ENCODE measurements at regions not wholly inside any gene's neighbourhood (a gene's known extent, or its start where the extent isn't known, plus 50 kb on each side); places are given as distances from the start of the nearest gene placed in this dataset.

DNA sequence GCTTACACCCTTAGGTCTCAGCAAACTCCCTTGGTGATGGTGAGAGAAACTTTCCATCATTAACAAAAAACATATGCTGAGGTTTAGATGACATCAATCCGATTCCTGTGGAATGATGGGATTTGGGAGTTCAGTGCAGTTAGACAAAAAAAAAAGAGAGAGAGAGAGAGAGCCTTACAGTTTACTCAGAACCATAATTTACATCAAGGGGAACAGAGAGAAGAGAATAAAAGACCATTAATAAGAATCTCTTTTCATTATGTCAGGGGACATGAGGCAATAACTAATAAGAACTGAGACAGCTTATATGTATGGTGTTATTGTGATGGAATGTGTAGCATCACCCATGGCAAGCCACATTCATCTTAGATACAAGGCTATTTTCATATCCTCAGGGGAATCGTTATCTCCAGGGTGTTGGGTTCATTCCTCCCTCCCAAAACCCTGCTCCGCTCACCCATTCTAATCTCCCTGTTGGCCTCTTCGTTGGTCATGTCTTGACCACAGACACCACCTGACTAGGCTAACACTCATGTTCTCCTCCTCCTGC lies 175.7 kb upstream of the MXRA5 start:
- no peaks in the 10 kb centered on the region for H3K36me3 ChIP-seq (ENCODE audit: control insufficient read depth in 4 of 4, insufficient read depth in 3 of 4, low read depth in 1 of 4, low read length in 3 of 4)
- no peaks in the 10 kb centered on the region for H3K4me1 ChIP-seq (ENCODE audit: control insufficient read depth in 4 of 4, insufficient read depth in 4 of 4, low read length in 3 of 4)
- H3K27me3 ChIP-seq (ENCODE audit: control insufficient read depth in 4 of 4, insufficient read depth in 4 of 4, low read length in 3 of 4) = no peaks in the 10 kb centered on the region
- no peak overlapping the region for H3K4me3 ChIP-seq (ENCODE audit: low read depth in 1 of 3, low read length in 3 of 3)
- H3K9ac ChIP-seq (ENCODE audit: low read depth in 1 of 2, low read length in 2 of 2) = no peak overlapping the region
- no peak for DNase-seq (ENCODE audit: low spot score)
- 66% methylated on average over 4 of the region's 4 CpGs for WGBS
- no peak overlapping the region for H3K27ac ChIP-seq (ENCODE audit: low read depth in 1 of 2, low read length in 2 of 2)
- TF ChIP-seq JUND (IDR thresholded peaks at IDR 0.05) = no peak
- no peak for TF ChIP-seq NR2F2 (IDR thresholded peaks at IDR 0.05)
- no peak for TF ChIP-seq RAD21 (IDR thresholded peaks at IDR 0.05)
- no peak for TF ChIP-seq EGR1 (IDR thresholded peaks at IDR 0.05; ENCODE audit: low read depth in 2 of 2)
- no peak for TF ChIP-seq FOXA1 (IDR thresholded peaks at IDR 0.05)
- TF ChIP-seq, protein P1, sequence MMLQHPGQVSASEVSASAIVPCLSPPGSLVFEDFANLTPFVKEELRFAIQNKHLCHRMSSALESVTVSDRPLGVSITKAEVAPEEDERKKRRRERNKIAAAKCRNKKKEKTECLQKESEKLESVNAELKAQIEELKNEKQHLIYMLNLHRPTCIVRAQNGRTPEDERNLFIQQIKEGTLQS (IDR thresholded peaks at IDR 0.05) = no peak
- TF ChIP-seq YY1 (IDR thresholded peaks at IDR 0.05) = no peak
- TF ChIP-seq, protein P2, sequence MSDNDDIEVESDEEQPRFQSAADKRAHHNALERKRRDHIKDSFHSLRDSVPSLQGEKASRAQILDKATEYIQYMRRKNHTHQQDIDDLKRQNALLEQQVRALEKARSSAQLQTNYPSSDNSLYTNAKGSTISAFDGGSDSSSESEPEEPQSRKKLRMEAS (IDR thresholded peaks at IDR 0.05) = no peak
- H3K9me3 ChIP-seq (ENCODE audit: control insufficient read depth in 4 of 4, low read length in 3 of 4) = peaks cover 0 to under 1% (median 0%) of the 10 kb centered on the region in 4 donors

DNA sequence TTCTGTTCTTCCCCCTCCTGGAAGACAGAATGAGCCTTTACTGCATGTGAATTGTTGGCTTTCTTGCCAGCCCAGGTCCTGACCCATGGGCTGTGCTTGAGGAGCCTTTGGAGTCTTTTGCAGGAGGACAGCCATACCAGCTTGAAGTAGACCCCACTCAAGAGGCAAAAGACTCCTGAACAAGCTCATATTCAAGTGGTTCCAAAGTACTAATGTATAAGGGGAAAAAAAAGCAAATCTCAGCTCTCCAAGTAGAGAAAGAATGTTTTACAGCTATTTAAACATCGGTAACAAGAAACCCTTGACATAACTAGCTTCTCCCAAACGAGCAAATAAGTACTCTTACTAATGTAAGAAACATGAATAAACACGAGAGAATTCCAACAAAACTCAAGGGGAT lies 174.9 kb upstream of the MXRA5 start:
- Histone ChIP-seq H3K27ac (ENCODE audit: low read depth in 1 of 2, low read length in 2 of 2) (no peak overlapping the region), H3K27me3 (ENCODE audit: control insufficient read depth in 4 of 4, insufficient read depth in 4 of 4, low read length in 3 of 4) (no peaks in the 10 kb centered on the region), H3K36me3 (ENCODE audit: control insufficient read depth in 4 of 4, insufficient read depth in 3 of 4, low read depth in 1 of 4, low read length in 3 of 4) (no peaks in the 10 kb centered on the region), H3K9ac (ENCODE audit: low read depth in 1 of 2, low read length in 2 of 2) (no peak overlapping the region), H3K9me3 (ENCODE audit: control insufficient read depth in 4 of 4, low read length in 3 of 4) (no peaks in the 10 kb centered on the region), H3K4me1 (ENCODE audit: control insufficient read depth in 4 of 4, insufficient read depth in 4 of 4, low read length in 3 of 4) (no peaks in the 10 kb centered on the region), H3K4me3 (ENCODE audit: low read depth in 1 of 3, low read length in 3 of 3) (no peak overlapping the region)
- TF ChIP-seq YY1 (IDR thresholded peaks at IDR 0.05) = no peak
- TF ChIP-seq SP1 (IDR thresholded peaks at IDR 0.05) = no peak
- TF ChIP-seq, protein P3, sequence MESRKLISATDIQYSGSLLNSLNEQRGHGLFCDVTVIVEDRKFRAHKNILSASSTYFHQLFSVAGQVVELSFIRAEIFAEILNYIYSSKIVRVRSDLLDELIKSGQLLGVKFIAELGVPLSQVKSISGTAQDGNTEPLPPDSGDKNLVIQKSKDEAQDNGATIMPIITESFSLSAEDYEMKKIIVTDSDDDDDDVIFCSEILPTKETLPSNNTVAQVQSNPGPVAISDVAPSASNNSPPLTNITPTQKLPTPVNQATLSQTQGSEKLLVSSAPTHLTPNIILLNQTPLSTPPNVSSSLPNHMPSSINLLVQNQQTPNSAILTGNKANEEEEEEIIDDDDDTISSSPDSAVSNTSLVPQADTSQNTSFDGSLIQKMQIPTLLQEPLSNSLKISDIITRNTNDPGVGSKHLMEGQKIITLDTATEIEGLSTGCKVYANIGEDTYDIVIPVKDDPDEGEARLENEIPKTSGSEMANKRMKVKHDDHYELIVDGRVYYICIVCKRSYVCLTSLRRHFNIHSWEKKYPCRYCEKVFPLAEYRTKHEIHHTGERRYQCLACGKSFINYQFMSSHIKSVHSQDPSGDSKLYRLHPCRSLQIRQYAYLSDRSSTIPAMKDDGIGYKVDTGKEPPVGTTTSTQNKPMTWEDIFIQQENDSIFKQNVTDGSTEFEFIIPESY (IDR thresholded peaks at IDR 0.05) = no peak
- TF ChIP-seq, protein P4, sequence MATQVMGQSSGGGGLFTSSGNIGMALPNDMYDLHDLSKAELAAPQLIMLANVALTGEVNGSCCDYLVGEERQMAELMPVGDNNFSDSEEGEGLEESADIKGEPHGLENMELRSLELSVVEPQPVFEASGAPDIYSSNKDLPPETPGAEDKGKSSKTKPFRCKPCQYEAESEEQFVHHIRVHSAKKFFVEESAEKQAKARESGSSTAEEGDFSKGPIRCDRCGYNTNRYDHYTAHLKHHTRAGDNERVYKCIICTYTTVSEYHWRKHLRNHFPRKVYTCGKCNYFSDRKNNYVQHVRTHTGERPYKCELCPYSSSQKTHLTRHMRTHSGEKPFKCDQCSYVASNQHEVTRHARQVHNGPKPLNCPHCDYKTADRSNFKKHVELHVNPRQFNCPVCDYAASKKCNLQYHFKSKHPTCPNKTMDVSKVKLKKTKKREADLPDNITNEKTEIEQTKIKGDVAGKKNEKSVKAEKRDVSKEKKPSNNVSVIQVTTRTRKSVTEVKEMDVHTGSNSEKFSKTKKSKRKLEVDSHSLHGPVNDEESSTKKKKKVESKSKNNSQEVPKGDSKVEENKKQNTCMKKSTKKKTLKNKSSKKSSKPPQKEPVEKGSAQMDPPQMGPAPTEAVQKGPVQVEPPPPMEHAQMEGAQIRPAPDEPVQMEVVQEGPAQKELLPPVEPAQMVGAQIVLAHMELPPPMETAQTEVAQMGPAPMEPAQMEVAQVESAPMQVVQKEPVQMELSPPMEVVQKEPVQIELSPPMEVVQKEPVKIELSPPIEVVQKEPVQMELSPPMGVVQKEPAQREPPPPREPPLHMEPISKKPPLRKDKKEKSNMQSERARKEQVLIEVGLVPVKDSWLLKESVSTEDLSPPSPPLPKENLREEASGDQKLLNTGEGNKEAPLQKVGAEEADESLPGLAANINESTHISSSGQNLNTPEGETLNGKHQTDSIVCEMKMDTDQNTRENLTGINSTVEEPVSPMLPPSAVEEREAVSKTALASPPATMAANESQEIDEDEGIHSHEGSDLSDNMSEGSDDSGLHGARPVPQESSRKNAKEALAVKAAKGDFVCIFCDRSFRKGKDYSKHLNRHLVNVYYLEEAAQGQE (IDR thresholded peaks at IDR 0.05) = no peak
- no peak for TF ChIP-seq HNF4A (conservative IDR thresholded peaks at IDR 0.05)
- no peak for TF ChIP-seq FOXA2 (IDR thresholded peaks at IDR 0.05)
- TF ChIP-seq EGR1 (IDR thresholded peaks at IDR 0.05; ENCODE audit: low read depth in 2 of 2) = no peak
- no peak for TF ChIP-seq JUND (IDR thresholded peaks at IDR 0.05)
- no peak for TF ChIP-seq GABPA (IDR thresholded peaks at IDR 0.05 in 1 of 2, conservative IDR thresholded peaks at IDR 0.05 in 1 of 2)
- no peak for TF ChIP-seq RXRA (IDR thresholded peaks at IDR 0.05)
- TF ChIP-seq, protein P5, sequence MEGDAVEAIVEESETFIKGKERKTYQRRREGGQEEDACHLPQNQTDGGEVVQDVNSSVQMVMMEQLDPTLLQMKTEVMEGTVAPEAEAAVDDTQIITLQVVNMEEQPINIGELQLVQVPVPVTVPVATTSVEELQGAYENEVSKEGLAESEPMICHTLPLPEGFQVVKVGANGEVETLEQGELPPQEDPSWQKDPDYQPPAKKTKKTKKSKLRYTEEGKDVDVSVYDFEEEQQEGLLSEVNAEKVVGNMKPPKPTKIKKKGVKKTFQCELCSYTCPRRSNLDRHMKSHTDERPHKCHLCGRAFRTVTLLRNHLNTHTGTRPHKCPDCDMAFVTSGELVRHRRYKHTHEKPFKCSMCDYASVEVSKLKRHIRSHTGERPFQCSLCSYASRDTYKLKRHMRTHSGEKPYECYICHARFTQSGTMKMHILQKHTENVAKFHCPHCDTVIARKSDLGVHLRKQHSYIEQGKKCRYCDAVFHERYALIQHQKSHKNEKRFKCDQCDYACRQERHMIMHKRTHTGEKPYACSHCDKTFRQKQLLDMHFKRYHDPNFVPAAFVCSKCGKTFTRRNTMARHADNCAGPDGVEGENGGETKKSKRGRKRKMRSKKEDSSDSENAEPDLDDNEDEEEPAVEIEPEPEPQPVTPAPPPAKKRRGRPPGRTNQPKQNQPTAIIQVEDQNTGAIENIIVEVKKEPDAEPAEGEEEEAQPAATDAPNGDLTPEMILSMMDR (IDR thresholded peaks at IDR 0.05; ENCODE audit: low read depth, low read length, missing input control) = no peak
- no peak for TF ChIP-seq FOXA1 (IDR thresholded peaks at IDR 0.05)
- TF ChIP-seq HNF4G (IDR thresholded peaks at IDR 0.05) = no peak
- TF ChIP-seq TAF1 (conservative IDR thresholded peaks at IDR 0.05) = no peak
- TF ChIP-seq, protein P1 (IDR thresholded peaks at IDR 0.05) = no peak
- TF ChIP-seq, protein P2 (IDR thresholded peaks at IDR 0.05) = no peak
- TF ChIP-seq RAD21 (IDR thresholded peaks at IDR 0.05) = no peak
- no peak for TF ChIP-seq NR2F2 (IDR thresholded peaks at IDR 0.05)
- 49% methylated on average over 3 of the region's 3 CpGs for WGBS
- no peak for DNase-seq (ENCODE audit: low spot score)

Measured in liver (tissue), 8 donors.